ENCODE measurements at regions not wholly inside any gene's neighbourhood (a gene's known extent, or its start where the extent isn't known, plus 50 kb on each side); places are given as distances from the start of the nearest gene placed in this dataset.

GRCh38 chr4:125049711-125050110, 265.0 kb upstream of the FAT4 start:
- no peak for TF ChIP-seq CTCF (IDR thresholded peaks at IDR 0.05)
- TF ChIP-seq EP300 (IDR thresholded peaks at IDR 0.05): no peak
- TF ChIP-seq POLR2AphosphoS5 (IDR thresholded peaks at IDR 0.05): no peak
